ENCODE measurements at regions not wholly inside any gene's neighbourhood (a gene's known extent, or its start where the extent isn't known, plus 50 kb on each side); places are given as distances from the start of the nearest gene placed in this dataset.
"Not testable (repeated sequence)": the region's sequence is repeated elsewhere in the genome, so short reads cannot be mapped to it uniquely, and the experiment has no call there.

GRCh38 chr1:83151167-83151898 lies 847.6 kb downstream of the TTLL7 start:
- TF ChIP-seq POLR2AphosphoS5, POLR2A, CTCF (IDR thresholded peaks at IDR 0.05): not testable (repeated sequence)

All from stomach (tissue), 4 donors.